IPS-18c (cell line): ENCODE measurements at regions not wholly inside any gene's neighbourhood (a gene's known extent, or its start where the extent isn't known, plus 50 kb on each side); places are given as distances from the start of the nearest gene placed in this dataset.

Experiments used
- H3K4me3 ChIP-seq: 2 replicates; pipeline ENCODE4 v1.7.0; 2013; ENCODE audit warnings: low read depth, mild to moderate bottlenecking, low read length, moderate library complexity; ENCODE audit not compliant: insufficient read depth
- H3K9me3 ChIP-seq: one replicate; pipeline ENCODE4 v1.6.1; 2013; ENCODE audit warnings: mild to moderate bottlenecking, low read length, moderate library complexity; ENCODE audit not compliant: control insufficient read depth, insufficient read depth

DNA sequence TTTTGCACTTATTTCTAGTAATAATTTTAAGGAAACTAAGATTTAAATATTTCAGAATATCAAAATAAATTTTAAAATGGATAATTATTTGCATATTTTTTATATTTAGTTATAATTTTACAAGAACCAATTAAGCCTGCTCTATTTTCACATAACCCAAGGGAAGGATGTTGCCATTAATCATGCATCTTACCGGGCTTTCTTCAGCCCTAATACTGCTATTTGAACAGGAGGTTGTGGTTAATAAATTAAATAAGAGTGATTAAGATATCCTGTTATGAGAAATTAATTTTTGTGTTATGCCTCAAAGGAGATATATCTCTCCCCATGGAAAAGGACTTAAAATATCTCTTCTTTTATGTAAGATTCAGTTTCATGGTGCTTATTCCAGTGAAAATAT is 1415.8 kb upstream of the B3GALT2 start:
- Histone ChIP-seq H3K4me3 (no peak overlapping the region), H3K9me3 (no peaks in the 10 kb centered on the region)

DNA sequence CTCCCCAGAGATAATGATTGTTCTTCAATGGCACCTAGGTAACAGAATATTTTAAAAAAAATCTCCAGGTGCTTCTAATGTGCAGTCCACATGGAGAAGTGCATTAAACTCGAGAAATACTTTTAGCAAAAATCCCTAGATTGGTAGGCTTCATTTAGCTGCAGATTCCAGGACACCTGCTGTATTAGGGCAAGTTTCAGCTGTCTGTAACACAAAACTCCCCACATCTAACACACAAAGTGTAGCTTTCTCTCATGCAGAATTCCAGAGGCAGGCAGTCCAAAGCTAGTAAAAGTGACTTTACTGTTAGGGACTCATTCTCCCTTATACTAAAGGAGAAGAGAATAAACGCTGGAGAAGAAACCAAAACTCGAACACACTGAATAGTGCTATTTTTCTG is 1414.3 kb upstream of the B3GALT2 start:
- no peaks in the 10 kb centered on the region for H3K9me3 ChIP-seq
- no peak overlapping the region for H3K4me3 ChIP-seq

DNA sequence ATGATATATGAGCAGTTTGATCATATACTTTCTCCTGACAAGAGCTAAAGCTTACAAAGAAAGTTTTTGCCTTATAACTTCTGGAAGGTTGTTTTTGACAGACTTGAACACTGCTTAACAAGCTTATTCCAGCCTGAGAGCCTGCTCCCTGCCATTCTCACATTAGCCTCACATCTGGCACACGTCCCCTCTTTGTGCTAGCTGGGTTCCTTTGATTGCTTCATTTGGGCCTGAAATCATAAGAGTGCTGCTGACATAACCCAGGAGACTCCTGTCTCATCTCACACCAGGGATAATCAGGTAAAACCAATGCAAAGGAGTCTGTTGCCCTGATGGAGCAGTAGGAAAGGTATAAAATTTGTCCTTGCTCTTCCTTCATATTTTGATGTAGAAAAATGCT is 1411.7 kb upstream of the B3GALT2 start:
- H3K4me3 ChIP-seq: no peak overlapping the region
- no peaks in the 10 kb centered on the region for H3K9me3 ChIP-seq

DNA sequence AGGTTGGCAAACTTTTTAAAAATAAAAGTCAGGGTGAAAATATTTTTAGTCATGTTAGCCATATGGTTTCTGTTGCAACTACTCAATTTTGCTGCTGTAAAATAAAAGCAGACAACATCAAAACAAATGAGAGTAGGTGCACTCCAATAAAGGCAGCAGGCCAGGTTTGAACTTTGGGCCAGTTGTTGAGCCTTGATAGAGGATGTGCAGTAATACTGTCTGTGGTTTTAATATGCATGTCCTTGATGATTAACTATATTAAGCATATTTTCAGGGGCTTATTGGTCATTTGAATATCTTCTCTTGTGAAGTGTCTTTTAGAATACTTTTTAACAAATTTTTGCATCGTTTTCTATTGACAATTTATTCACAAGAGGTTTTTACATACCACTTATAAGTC is 1399.9 kb upstream of the B3GALT2 start:
- H3K9me3 ChIP-seq: peaks cover 2% of the 10 kb centered on the region
- no peak overlapping the region for H3K4me3 ChIP-seq

DNA sequence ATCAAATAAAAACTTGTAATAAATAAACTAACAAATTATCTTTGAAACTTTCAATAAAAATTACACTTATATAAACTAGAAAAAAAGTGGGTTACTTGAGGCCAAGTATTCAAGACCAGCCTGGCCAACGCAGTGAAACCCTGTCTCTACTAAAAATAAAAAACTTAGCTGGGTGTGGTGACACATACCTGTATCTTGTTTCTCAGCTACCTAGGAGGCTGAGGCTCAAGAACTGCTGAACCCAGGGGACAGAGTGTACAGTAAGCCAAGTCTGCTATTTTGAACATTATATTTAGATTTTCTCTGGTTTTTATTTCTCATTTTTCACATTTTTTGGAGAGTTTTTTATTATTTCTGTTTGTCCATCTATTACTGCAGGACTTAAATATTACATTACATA is 1397.6 kb upstream of the B3GALT2 start:
- Histone ChIP-seq H3K4me3 (no peak overlapping the region), H3K9me3 (peaks cover 1% of the 10 kb centered on the region)

DNA sequence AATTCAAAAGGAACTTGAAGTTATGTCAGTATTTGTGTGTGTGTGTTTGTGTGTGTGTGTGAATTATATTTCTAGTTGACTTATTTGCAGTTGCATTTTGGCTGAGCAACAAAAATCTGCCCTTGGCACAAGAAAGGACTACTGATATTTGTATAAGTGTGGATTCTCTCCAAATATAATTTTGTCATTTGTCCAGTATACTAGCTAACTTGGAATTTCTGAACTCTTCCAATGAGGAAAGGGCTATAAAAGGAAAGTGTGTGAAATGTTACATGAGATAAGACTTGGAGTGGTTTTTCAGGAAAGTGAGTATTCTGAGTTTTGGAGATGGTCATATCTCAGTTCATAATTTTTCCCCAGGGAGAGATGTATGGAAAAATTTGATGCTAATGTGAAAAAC is 1384.1 kb upstream of the B3GALT2 start:
- H3K9me3 ChIP-seq: no peaks in the 10 kb centered on the region
- no peak overlapping the region for H3K4me3 ChIP-seq

DNA sequence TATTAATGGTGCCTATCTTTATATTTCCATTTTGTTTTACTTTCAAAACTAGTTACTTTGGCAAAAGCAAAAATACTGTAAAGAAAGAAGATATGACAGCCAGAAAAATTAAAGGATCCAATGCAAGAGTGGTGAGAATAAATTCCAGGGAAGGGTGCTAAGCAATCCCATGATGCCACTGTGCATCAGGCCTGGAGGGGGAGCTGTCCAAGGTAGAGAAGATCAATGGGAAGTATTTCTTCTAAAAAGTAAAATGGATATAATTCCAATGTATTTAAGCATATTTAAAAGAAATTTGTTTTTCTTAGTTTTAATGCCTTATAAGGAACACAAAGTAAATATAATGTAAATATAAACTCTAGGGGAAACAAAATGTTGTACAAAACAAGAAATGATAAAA is 1382.2 kb upstream of the B3GALT2 start:
- H3K9me3 ChIP-seq: no peaks in the 10 kb centered on the region
- no peak overlapping the region for H3K4me3 ChIP-seq

DNA sequence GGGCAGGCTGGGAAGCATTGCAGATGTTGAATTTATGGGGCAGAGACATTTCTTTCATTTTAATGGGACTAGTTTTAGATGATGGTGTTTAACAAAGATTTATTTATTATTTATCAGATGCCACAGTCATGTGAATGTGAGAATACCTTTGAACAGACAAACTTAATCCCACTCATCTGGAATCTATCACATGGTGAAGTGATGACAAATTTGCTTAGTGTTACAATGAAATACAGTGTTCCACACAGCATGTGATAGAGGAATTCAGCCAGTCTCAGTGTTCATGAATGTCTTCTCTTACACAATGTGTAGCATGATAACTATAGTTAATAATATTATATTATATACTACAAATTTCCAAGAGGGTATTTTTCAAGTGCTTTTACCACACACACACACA is 1361.7 kb upstream of the B3GALT2 start:
- no peak overlapping the region for H3K4me3 ChIP-seq
- no peaks in the 10 kb centered on the region for H3K9me3 ChIP-seq

DNA sequence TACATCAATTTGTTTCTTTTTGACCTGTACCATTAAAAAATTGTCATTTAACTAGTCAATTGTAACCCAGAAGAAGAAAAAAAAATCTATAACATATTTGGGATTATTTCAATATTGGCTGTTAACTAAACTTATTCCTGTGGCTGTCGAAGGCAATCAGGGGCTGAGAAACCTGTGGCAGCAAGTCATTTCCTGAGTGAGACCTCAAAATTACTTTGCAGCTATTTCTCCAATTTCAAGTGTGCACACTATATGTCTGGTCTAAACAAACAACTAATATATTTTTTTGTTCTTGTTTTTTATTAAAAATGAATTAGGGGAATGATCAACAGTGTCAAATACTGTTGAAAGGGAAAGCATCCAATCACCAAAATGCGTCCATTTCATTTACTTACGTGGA is 1357.6 kb upstream of the B3GALT2 start:
- Histone ChIP-seq H3K9me3 (no peaks in the 10 kb centered on the region), H3K4me3 (no peak overlapping the region)

DNA sequence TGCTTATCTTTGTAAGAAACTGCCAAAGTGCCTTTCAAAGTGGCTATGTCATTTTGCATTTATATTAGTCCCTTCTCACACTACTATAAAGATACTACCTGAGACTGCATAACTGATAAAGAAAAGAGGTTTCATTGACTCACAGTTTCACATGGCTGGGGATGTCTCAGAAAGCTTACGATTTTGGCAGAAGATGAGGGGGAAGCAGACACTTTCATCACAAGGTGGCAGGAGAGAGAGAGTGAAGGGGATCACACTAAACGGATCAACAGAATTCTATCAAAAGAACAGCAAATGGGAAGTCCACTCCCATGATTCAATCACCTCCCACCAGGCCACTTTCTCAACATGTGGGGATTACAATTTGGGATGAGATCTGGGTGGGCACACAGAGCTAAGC is 1352.0 kb upstream of the B3GALT2 start:
- Histone ChIP-seq H3K4me3 (no peak overlapping the region), H3K9me3 (no peaks in the 10 kb centered on the region)

DNA sequence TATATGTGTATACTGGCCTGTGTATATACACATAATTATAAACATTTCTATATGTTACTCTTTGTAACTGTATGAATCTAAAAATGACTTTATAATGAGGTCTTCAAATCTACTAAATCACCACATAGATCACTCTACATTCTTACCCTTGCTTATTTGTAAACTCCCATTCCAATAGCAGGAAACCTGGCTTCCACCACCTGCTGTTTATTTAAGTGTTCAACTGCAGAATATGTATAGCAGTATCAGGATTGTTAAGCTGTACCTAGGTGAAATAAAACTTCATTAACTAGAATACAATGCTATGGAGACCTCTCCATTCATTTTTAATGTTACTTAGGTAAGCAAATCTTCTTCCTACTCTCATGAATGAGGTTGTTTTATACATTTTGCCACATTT is 1351.1 kb upstream of the B3GALT2 start:
- no peaks in the 10 kb centered on the region for H3K9me3 ChIP-seq
- H3K4me3 ChIP-seq: no peak overlapping the region

DNA sequence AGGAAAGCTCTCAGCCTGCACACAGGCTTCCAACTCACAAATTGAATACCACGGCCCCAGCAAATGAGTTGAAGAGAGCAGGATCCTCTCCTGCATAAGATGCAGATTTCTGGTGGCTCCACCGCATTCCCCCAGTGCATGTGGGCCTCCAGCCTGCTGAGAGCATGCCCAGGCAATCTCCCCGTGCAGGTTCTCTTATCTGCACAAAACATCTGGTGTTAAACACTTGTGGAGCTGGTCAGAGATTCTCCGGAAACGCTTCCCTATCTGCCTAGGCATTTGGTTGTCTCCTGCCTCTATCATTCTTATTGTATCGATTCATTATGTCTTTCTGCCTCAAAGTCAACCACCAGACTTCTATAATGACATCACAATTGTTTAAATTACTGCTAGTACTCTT is 1349.0 kb upstream of the B3GALT2 start:
- Histone ChIP-seq H3K4me3 (no peak overlapping the region), H3K9me3 (no peaks in the 10 kb centered on the region)

DNA sequence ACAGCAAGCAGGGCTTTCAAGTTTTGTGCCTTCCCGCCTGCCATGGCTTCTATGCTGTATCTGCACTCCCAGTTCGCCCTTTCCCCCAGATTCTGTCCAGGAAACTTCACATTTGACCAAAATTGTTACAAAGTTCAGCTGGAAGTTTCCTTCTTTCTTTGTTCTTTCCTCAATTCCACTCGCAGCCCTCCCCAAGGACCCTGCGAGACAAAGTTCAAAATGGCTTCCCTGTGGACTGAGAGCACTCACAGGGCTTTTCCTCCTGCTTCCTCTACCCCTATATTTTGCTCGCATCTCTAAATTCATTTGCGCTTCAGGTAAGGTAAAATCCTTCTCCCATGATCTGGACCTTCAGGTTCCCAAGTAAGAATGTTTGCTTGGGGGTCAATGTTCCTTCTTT is 1348.4 kb upstream of the B3GALT2 start:
- no peak overlapping the region for H3K4me3 ChIP-seq
- H3K9me3 ChIP-seq: no peaks in the 10 kb centered on the region

DNA sequence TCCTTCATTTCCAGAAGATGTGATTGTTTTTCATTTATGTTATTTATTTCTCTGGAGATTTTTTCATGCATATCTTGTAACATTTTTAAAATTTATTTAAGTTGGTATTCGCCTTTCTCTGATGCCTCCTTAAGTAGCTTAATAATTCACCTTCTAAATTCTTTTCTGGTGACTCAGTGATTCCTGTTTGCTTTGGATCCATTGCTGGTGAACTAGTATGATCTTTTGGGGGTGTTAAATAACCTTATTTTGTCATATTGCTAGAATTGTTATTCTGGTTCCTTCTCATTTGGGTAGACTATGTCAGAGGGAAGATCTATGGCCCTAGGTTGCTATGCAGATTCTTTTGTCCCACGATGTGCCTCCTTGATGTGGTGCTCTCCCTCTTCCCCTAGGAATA is 1347.2 kb upstream of the B3GALT2 start:
- Histone ChIP-seq H3K9me3 (no peaks in the 10 kb centered on the region), H3K4me3 (no peak overlapping the region)

DNA sequence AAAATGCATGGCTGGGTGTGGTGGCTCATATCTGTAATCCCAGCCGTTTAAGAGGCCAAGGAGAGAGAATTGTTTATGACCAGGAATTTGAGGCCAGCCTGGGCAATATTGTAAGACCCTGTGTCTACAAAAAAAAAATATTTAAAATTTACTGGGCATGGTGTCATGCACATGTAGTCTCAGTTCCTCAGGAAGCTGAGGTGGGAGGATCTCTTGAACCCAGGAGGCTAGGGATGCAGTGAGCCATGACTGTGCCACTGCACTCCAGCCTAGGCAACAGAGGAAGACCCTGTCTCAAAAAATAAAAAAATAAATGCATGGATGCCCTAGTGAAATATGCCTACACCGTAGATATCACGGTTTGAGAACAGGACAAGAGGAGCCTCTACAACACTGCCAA is 1331.2 kb upstream of the B3GALT2 start:
- H3K9me3 ChIP-seq: no peaks in the 10 kb centered on the region
- no peak overlapping the region for H3K4me3 ChIP-seq

DNA sequence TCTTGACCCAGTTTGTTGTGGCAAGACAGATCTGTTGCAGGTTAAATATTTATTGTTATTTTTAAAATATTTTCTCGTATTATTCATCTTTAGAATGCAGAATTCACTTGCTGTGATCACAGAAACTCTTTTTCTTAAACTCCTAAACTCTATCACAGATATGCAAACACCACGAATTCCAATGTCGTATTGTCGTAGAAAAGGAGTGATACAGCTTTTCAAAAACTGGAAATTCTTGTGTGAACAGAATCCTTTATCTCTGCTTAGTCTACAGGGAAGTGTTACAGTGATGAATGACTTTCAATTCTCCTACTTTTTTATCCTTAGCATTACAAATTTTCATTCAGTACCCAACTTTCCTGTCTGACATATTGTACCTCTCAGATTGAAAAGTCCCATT is 1329.5 kb upstream of the B3GALT2 start:
- H3K4me3 ChIP-seq: no peak overlapping the region
- no peaks in the 10 kb centered on the region for H3K9me3 ChIP-seq

DNA sequence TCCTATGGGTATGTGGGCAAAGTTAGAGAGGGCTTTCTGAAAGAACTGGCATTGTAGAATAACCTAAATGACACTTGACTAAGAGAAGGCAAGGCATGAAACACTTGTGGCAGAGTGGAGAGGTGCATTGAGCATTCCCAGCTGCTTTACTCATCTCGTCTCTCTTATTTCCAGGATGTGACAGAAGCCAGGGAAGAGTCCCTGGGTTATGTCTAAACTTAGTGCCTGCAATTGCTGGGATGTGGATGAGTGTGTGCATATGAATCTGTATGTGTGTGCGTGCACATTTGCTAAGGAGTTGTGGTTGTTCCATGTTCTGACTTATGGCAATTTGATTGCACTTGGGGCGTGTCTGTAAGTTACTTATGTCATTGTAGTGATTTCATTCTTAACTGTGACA is 1326.5 kb upstream of the B3GALT2 start:
- Histone ChIP-seq H3K4me3 (no peak overlapping the region), H3K9me3 (no peaks in the 10 kb centered on the region)

DNA sequence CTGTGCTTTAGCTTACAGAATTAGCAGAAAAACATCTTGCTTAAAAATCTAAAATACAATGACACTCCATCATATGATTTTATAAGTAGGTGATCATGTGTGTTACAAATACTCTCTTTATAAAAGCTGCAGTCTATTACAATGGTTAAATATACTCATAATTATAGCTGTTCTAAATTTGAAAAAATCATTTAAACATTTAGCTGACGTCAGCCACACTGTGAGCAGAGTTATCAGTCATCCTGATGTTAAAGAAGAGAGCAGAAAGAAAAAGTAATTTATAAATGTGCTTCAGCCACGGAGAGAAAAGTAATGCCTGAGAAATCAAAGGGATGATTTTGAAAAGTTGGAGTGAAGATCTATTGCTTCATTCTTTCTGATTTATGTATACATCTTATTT is 1325.9 kb upstream of the B3GALT2 start:
- H3K4me3 ChIP-seq: no peak overlapping the region
- no peaks in the 10 kb centered on the region for H3K9me3 ChIP-seq

DNA sequence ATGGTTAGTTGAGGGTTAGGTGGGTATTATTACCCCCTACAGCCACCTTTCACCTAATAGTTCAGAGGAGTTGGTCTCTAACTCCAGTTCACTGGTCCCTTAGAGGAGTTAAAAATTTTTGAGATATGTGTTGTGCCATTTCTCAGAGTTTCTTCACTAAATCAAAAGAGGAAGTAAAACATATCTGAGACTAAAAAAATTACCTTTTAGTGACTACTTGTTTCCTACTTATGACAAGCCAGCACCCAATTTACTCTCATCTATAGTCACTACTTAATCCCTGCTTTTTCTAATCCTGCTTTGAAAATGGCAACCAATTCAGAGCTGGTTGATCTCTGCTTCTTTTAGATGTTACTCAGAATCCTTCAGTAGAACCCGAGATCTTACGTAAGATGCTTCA is 1316.8 kb upstream of the B3GALT2 start:
- H3K9me3 ChIP-seq: no peaks in the 10 kb centered on the region
- H3K4me3 ChIP-seq: no peak overlapping the region

DNA sequence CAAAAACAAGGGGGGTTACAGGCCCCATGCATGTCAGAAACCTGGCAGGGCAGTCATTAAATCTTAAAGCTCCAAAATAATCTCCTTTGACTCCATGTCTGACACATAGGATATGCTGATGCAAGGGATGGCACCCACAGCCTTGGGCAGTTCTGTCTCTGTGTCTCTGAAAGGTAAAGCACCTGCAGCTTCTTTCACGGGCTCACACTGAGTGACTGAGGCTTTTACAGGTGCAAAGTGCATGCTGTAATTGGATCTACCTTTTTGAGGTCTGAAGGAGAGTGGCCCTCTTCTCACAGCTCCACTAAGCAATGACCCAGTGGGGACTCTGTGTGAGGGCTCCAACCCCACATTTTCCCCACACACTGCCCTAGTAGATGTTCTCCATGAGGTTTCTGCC is 1309.0 kb upstream of the B3GALT2 start:
- H3K9me3 ChIP-seq: peaks cover 4% of the 10 kb centered on the region
- H3K4me3 ChIP-seq: no peak overlapping the region
